ENCODE measurements at regions not wholly inside any gene's neighbourhood (a gene's known extent, or its start where the extent isn't known, plus 50 kb on each side); places are given as distances from the start of the nearest gene placed in this dataset.

- TF ChIP-seq POLR2AphosphoS5 (IDR thresholded peaks at IDR 0.05; ENCODE audit: low read depth) (no peak), CTCF (IDR thresholded peaks at IDR 0.05; ENCODE audit: insufficient read depth, low read length) (no peak), GABPA (IDR thresholded peaks at IDR 0.05; ENCODE audit: low read depth) (no peak)
Observed at GRCh38 chr2:160924936-160925353, 235.3 kb upstream of the TANK start.
